Activated T-helper 1 cell treated with anti-CD3 and anti-CD28 coated beads, Interleukin-2, amount 50 U/mL, for 16 hours (primary cell): ENCODE measurements at regions not wholly inside any gene's neighbourhood (a gene's known extent, or its start where the extent isn't known, plus 50 kb on each side); places are given as distances from the start of the nearest gene placed in this dataset.
"Not testable (repeated sequence)": the region's sequence is repeated elsewhere in the genome, so short reads cannot be mapped to it uniquely, and the experiment has no call there.

ENCODE experiments used
- DNase-seq, 2 donors: peaks; one replicate each; pipeline ENCODE4 v3.0.0-alpha.2; 2020; ENCODE audit warnings: low read depth in 1 of 2, low spot score in 1 of 2

DNA sequence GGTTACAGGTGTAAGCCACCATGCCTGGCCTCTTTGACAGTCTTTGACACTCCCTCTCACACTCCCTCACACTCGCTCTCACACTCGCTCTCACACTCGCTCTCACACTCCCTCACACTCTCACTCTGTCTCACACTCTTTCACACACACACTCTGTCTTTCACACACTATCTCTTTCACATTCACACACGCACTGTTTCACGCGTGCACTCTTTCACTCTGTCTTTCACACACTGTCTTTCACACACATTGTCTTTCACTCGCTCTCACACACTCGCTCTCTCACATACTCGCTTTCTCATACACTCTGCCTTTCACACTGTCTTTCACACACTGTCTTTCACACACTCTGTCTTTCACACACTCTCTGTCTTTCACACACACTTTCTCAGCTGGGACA lies 167.1 kb upstream of the CXCL13 start:
- DNase-seq = no peak

DNA sequence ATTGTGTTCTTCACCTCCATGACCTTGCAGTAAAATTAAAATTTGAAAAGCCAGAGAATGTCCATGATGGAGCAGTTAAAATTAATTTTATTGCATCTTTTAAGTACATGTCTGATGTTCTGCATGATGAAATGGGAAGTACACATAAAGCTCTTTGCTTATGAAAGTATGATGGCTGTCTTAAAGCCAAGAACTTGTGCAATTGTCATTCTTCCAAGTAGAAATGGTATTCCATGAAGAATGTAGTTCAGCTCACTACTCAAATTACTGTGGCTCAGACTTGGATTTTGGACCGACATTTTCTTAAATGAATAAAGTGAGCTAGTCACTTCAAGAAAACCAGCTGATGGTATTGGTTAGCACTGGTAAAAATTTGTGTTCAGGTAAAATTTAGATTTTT lies 161.7 kb upstream of the CXCL13 start:
- DNase-seq = no peak

DNA sequence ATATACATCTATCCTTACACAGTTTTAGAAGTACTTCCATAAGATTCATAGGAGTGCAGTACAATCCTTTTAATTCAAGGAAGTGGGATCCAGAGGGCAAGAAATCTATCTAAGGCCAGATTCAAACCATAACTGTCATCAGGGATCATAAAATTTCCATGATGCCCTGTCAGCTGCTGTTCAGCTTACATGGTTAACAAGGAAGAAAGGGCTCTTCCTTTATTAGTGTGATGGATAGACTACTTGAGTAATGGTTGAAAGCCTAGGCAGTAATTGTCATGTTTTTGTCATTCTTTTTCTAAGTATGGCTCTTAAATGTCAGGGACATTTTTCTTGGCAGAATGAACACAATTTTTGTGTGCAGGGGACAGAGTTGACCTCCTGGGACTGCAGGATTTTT lies 159.8 kb upstream of the CXCL13 start:
- DNase-seq = no peak

DNA sequence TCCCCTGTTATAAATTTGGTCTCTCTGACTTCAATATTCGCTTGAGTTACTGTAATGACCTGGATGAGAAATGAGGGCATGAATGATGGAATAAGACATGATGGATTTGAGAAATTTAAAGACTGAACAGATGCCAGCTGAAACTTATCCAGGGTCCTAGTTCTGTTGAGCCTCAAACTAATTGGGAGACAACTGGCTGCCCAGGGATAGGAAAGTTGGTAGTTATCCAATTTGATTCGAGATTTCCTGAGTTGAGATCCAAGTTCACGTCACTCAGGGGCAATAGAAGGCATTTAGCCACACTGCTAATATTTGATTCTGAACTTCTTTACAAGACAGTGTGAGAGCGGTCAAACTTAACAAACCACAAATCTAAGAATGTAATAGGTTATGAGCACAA lies 159.0 kb upstream of the CXCL13 start:
- DNase-seq = no peak

DNA sequence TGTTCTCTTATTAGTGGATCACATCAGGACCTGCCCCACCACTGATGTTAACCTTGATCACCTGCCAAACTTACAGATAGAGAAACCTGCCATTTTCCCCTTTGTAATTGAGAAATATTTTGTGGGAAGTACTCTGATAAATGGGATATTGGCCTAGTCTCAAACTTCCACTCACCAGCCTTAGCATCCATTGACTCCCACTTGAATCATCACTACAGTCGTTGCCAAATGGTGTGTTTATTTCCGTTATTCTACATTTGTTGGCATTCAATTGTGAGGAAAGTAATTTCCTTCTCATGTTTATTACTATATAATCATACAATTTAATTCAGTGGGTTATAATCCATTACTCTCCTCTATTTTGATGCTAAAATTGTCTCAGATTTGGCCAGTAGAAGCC lies 156.4 kb upstream of the CXCL13 start:
- DNase-seq = no peak

DNA sequence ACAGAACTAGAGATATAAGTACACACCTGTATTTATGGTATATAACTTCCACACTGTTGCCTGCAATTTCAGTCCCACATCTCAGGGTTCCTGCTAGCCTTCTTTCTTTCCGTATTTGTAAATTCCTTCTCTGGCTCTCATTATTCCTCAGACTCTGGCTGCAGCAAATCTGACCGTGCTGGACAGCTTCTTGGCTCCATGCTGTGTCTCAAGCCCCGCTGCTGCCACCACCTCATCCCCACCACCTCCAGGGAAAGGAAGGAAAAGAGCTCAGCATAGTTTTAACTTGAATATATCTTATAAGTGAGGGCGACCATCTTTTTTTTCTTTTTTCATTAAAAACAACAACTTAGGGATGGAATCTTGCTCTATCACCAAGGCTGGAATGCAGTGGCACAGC lies 155.6 kb upstream of the CXCL13 start:
- DNase-seq = no peak

DNA sequence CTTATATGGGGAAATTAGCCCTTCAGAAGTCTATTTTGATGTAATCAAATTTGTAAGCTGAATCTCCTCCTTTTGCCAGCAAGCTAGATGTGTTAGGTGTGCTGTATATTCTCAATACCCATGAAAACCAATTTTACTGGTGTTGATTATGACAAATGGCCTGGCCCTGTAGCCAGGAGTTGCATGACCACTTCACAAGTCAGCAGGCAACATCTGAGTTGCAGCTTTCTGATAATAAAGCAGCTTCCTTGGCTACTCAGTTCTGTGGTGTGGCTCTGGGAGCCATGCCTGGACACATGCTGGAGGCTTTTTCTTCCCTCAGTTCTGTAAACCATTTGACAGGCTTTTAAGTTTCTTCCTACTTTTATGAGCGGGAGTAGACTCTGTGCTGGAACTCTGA lies 154.1 kb upstream of the CXCL13 start:
- no peak for DNase-seq

DNA sequence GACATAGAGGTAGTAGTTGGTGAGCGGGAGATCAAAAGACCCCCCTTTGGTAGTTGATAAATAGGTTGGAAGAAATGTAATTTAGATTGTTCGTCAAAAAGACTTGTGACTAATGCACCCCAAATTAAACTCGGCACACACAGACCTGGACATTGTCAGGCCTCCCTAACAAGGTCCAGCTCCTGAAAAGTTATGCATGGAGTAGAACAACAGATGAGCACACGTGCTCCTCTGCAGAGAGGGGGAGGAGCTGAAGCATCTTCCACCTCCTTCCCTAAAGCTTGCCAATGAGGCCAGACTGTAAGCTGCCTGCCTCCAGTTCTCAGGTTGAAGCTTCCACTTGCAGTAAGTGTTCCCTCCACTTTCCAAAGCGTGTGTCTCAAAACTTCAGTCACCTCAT lies 153.5 kb upstream of the CXCL13 start:
- not testable (repeated sequence) for DNase-seq

DNA sequence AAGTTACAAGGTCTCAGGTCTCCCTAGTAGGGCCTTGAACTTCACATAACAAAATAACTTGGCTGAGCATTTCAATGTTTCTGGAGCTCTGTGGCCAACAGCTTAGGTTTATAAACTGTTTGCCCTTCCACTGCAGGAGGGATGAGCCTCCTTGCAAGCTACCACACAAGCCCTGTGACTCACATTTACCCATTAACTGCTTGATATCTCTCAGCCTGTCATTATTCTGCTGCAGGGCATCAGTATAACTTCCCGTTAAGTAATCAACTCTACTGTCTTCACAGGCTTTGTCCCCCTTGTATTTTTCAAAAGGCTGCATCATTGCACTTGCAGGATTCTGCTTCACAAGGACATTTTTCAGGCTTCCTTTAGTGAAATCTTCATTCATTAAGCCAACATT lies 151.7 kb upstream of the CXCL13 start:
- DNase-seq = no peak

DNA sequence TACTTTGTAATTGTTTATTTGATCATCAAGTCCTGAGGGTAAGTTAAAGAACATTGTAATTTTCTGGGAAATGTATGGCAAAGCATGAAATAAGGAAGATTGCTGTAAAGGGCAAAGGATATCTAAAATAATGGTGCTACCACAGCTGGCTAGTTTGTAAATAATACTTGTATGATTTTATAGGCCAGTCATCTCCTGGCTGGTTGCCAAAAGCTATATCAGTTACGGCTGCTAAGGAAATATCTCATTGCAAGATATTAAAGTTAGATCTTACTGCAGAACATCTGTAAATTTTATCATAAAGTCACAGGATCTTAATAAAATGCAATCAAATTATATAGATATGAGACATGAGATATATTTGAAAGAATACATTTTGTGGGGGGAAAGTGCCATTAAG lies 150.8 kb upstream of the CXCL13 start:
- no peak for DNase-seq

DNA sequence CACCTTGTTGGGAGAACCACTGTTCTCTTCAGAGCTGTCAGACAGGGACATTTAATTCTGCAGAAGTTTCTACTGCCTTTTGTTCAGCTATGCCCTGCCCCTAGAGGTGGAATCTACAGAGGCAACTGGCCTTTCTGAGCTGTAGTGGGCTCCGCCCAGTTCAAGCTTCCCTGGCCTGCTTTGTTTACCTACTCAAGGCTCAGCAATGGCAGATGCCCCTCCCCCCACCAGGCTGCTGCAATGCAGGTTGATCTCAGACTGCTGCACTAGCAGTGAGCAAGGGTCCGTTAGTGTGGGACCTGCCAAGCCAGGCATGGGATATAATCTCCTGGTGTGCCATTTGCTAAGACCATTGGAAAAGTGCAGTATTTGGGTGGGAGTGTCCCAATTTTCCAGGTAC lies 141.5 kb upstream of the CXCL13 start:
- not testable (repeated sequence) for DNase-seq

DNA sequence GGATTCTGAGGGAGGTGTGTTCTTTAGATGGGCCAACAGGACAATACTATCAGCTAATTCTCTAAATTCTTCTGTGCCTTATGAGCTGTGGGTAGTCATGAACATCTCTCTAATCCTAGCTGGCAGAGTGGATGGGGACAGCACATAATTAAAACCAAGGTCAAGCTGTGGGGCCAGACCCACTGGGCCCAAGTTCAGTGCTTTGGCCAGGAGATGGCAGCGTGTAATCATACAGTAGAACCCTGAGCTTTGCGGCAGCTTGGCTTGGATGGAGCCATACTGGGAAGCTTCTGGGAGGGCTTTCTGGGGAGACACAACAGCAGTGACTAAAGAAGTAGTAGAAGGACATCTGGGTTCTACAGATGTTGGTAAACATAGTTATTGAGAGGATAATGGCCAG lies 140.3 kb upstream of the CXCL13 start:
- no peak for DNase-seq

DNA sequence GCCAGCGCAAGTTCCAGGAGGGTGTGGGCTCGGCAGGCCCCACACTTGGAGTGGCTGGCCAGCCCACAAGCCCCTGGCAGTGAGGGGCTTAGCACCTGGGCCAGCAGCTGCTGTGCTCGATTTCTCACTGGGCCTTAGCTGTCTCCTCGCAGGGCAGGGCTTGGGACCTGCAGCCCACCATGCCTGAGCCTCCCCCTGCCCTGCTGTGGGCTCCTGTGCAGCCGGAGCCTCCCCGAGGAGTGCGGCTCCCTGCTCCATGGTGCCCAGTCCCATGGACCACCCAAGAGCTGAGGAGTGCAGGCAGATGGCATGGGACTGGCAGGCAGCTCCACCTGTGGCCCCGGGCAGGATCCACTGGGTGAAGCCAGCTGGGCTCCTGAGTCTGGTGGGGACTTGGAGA lies 139.2 kb upstream of the CXCL13 start:
- DNase-seq = no peak

DNA sequence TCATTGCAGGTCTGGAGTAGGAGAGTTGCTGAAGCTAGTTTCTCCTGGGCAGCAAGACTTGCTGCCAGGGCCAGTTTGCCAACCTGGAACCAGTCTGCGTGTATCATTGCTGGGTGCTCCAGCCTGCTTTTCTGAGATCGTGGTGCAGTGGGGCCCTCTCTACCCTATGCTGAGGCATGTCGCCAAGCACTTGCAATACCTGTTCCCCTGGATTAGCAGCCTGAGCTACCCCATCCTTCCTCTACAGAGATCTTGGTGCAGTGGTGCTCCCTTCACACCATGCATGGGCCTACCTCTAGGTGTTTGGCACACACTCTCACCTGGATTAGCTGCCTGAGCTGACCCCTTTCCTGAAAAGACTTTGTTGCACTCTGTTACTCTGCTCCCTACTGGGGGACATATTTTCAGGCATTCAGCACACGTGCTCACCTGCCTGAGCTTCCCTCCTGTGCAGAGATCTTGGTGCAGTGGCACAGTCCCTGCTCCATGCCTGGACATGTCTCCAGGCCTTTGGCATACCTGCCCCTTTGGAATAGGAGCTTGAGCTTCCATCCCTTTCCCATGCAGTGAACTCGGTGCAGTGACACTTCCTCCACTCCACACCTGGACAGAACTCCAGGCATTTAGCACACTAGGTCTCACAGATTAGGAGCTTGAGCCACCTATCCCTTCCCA lies 133.7 kb upstream of the CXCL13 start:
- DNase-seq = no peak

DNA sequence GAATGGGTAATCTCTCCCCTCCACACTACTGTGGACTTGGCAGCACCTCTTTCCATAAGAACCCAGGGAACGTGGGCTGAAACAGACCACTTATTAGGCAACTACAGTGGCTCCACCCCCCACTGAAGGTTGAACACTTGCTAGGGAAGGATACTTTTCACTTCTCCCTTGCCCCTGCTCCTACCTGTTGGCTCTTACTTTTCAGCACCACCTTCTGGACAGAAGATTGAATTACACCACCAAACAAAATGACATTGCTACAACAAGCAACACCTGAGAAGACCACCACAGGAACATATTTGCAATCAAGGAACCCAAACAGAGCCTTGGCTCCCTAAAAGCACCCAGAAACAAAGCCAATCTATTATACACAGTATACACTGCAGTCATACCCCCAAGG lies 132.1 kb upstream of the CXCL13 start:
- no peak for DNase-seq

DNA sequence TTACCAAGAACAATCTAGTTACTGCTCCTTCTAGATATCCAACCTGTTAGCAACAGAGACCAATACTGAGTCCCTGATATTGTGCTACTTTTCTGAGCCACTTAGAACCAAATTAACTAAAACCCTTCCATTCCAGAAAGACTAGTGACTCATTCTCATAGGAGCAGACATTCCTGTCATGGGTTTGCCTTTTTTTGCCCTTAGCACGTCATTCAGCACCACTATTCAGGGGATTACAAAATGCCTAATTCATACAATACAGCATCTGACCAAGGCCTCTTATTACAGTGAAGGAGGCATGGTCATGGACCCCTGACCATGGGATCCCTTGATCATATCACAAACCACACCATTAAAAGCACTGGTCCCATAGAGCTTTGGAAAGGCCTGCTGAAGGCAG lies 123.8 kb upstream of the CXCL13 start:
- no peak for DNase-seq

DNA sequence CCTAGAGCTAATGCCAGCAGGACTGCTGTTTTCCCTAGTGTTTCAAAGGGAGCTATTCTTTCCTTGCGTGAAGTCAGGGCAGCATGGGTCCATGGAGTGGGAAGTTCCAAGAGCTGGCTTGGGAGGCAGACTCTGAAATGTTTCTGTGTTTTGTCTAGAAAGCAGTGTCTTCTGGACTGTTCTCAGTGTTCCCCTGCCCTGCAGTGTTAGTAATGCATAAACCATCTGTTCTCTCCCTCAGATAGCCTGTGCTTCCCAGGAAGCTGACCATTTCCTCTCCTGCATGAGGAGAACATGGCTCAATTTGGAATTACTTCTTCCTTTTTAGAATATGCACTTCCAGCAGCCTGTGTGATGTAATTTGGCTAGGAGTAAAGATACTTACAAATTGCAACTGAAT lies 116.7 kb upstream of the CXCL13 start:
- DNase-seq = no peak

DNA sequence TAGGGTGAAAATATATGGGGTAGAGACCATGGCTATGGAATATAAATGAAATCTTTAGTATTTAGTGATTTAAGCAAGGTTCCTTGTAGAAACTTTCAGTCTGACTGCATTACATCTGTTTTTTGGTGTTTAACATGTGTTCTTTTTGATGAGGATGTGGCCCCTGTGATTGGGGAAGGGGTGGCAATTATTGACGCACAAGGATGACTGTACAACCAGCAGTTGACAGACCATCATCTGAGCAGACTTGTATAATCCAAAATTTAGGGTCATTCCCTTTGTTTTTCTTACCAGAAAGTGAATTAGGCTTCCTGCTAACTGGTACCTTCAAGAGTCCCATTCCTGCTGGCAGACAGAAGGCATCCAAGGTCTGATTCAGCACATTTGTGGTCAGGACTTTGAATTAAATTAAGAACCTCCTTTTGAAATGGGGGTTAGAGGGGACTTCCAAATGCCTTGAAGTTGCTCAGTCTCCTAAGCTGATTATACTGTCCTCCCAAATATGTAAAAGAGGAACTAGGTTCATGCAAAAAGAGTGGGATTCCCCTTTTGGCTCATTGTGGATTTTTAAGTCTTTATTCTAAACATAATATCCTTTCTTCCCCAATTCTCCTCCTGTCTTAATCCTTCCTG lies 112.4 kb upstream of the CXCL13 start:
- DNase-seq = no peak

DNA sequence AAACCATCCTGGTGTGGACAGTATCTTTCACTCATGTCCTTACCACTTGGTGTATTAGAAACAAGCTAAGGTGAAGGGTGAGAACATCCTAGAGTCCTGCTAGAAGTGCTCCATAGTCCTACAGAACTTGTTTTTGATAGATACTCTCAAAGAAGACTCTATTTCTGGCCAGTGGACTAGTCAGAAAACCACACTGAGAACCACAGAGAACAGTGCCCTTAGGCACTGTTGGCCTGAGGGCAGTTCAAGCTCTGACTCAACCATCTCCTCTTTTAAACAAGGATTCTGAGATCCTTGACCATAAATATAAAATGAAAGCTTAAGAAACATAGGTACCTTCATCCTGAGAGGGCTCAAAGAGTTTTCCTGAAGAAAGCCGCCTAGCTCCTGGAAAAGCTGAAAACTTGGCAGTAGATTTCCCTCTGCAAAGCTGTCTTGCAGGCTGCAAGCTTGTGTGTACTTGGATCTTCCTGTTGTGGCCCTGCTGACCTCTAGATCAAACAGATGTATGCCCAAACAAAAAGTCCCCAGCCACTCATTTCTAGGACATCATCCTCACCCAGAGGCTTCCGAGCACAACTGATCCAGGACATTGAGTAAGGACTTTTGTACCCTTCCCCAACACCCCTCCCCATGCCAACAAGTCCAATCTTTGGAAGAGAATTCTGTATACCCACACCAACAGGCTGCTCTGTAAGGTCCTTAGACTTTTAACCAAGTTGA lies 111.6 kb upstream of the CXCL13 start:
- DNase-seq = no peak

DNA sequence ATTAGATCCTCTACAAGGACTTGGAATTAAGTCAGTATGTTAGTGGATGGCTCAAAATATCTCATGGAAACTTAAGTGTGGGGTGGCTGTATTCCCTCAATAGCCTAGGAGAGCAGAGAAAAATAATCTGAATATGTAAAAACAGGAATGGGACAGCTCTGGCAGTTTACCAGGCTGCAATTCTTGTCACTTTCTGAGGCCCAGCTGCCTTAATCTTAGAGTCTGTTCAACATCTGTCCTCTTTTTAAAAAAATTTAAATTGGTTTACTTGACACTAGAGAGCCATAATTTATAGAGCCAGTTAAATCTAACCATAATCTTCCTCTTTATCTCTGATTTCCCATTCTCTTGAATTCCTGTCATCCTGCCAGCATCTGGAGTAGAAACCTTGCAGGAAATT lies 109.2 kb upstream of the CXCL13 start:
- DNase-seq = no peak

DNA sequence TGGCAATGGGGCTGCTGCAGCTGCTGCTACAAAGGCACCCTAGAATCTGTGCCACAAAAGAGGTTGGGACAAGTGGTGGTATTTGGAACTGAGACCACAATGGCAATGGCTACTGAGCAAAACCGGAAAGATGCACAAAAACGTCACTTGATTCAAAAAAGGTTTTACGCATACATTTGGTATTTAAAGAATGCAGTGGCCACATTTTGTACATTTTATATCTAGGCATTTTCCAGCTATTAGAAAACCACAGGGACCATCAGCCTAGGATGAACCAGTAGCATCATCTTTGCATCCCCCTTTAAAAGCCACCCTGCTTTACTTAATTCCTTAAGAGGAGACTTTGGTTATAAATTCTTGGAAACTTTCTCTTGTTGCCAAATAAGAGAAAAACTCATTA lies 104.8 kb upstream of the CXCL13 start:
- no peak for DNase-seq

DNA sequence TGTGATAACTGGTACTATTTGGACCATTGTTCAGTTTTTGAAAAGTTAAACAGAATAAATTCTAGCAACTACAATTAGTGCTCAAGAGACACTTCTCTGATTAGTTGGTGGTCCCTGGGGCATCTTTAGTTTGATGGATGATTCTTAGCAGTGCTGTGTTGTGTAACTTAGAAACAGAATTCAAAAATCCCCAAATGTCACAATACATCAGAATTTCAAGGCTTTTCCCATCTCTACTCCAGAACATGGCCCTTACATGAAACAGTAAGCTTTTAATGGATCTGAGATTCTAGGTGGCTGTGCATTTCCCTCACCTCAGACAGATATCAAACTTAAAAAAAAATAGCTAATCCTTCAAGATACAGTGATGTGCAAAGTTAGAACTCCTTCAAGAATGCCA lies 104.4 kb upstream of the CXCL13 start:
- no peak for DNase-seq

DNA sequence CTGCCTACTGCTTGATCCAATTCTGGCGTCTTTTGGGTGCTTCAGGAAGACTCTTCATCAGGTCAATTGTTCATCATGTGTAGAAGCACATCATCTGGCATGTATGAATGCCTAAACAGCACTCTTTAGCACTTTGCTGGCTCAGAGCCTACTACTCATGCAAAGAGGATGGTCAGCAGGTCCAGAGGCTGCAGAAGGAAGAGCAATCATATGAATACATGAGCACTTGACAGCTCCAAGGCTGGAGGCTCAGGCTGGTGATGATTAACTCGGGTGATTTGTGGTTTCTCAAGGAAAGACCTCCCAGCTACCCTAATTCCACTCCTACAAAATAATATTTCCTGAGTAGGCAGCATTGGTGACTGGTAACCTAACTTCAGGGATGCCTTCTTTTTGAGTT lies 103.8 kb upstream of the CXCL13 start:
- no peak for DNase-seq
